H7 (cell line): ENCODE measurements at regions not wholly inside any gene's neighbourhood (a gene's known extent, or its start where the extent isn't known, plus 50 kb on each side); places are given as distances from the start of the nearest gene placed in this dataset.

Experiments
- DNase-seq: peaks from one replicate; pipeline ENCODE4 v3.0.0; 2012
- H3K27me3 ChIP-seq: 2 replicates; pipeline ENCODE4 v1.6.0; 2011; ENCODE audit warnings: mild to moderate bottlenecking, low read length; ENCODE audit not compliant: control insufficient read depth, insufficient read depth
- H3K36me3 ChIP-seq: replicated peaks from 2 replicates; pipeline ENCODE4 v1.5.1; 2011; ENCODE audit warnings: low read length; ENCODE audit not compliant: control insufficient read depth, insufficient read depth
- H3K4me3 ChIP-seq: 2 replicates; pipeline ENCODE4 v1.5.1; 2011; ENCODE audit warnings: low read depth, mild to moderate bottlenecking, control low read depth, low read length, moderate library complexity; ENCODE audit not compliant: insufficient read depth

- H3K36me3 ChIP-seq = no peaks in the 10 kb centered on the region
- no peak for DNase-seq
- no peak overlapping the region for H3K4me3 ChIP-seq
- H3K27me3 ChIP-seq = no peaks in the 10 kb centered on the region
Observed at GRCh38 chr18:3384664-3385563, 65.1 kb upstream of the TGIF1 start.

GRCh38 chr18:3388323-3388722 lies 61.6 kb upstream of the TGIF1 start:
- no peak overlapping the region for H3K4me3 ChIP-seq
- no peaks in the 10 kb centered on the region for H3K36me3 ChIP-seq
- no peak for DNase-seq
- no peaks in the 10 kb centered on the region for H3K27me3 ChIP-seq

GRCh38 chr18:3388980-3389379 lies 61.0 kb upstream of the TGIF1 start:
- no peak overlapping the region for H3K4me3 ChIP-seq

DNA sequence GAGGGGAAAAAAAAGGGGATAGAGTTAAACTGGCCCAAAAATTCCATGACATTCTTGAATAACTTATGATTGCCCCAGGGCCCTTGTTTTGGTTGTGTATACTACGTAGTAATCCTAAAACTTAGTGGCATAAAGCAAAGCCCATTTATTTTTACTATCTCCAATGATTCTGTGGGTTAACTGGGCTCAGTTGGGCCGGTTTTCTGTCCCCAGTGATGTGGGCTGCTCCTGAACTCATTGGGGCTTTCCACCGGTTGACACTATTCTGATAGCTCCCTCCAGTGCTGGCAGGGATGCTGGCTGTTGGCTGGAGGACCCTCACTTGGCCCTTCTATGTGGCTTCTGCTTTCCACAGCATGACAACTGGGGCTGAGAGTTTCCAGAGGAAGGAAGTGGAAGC lies 60.0 kb upstream of the TGIF1 start:
- Histone ChIP-seq H3K27me3 (no peaks in the 10 kb centered on the region), H3K36me3 (no peaks in the 10 kb centered on the region), H3K4me3 (no peak overlapping the region)
- no peak for DNase-seq

More at GRCh38 chr18:3388980-3389379, 61.0 kb upstream of the TGIF1 start:
- no peak for DNase-seq
- Histone ChIP-seq H3K36me3 (no peaks in the 10 kb centered on the region), H3K27me3 (no peaks in the 10 kb centered on the region)

DNA sequence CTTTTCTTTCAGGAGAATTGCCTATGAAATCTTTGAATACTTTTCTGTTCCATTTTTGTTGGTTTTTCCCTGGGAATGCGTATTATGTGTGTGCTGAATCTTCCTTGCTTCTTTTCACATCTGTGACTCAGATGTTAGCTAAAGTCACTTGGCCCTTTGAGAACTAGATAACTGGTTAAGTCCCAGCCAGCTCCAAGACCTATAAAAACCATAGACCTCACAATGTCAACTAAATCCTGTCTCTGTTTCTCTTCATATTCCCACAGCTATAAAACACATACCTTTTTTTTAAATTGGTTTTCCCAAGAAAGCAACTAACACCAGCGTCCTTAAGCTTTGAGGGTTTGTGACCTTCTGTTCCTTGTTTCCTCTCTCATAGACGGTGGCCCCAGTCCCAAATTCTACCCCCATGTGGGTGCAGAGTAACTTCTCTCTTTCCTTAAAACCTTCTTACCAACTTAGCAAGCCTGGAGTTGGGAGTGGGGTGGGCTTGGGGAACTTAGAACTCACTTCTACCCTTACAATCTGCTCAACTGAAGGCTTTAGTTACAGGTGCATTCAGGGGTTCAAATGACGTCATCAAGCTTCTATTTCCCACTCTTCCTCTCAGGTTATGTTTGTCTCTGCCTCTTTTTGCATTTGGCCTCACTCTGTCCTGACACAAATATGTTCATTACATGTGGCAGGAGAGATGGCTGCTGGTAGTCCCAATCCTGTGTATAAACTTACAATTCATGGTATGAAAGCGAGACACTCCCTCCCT lies 58.1 kb upstream of the TGIF1 start:
- Histone ChIP-seq H3K36me3 (no peaks in the 10 kb centered on the region), H3K4me3 (no peak overlapping the region), H3K27me3 (no peaks in the 10 kb centered on the region)
- DNase-seq = no peak

DNA sequence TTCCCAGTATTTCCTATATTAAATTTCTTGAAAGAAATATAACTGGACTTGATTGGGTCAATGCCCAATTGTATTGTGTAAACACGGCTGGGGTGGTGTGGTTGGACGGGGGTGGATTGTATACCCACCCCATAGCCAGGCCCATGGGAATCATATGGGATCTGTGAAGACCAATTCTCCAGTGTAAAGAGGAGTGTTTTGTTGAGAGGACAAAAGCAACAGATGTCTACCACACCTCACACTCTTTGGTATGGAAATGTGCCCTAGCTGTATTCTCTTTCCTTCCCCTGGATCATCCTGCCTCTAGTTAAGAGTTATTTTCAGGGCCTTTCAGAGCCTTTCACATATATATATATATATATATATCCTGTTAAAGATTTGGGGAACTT lies 57.5 kb upstream of the TGIF1 start:
- Histone ChIP-seq H3K36me3 (no peaks in the 10 kb centered on the region), H3K27me3 (no peaks in the 10 kb centered on the region), H3K4me3 (no peak overlapping the region)
- no peak for DNase-seq

GRCh38 chr18:3394648-3395047 lies 55.3 kb upstream of the TGIF1 start:
- DNase-seq = no peak
- no peak overlapping the region for H3K4me3 ChIP-seq
- H3K27me3 ChIP-seq = no peaks in the 10 kb centered on the region

GRCh38 chr18:3395466-3395865 lies 54.5 kb upstream of the TGIF1 start:
- no peaks in the 10 kb centered on the region for H3K36me3 ChIP-seq
- no peak for DNase-seq

More at GRCh38 chr18:3394648-3395047, 55.3 kb upstream of the TGIF1 start:
- H3K36me3 ChIP-seq = no peaks in the 10 kb centered on the region

GRCh38 chr18:3397031-3397750 lies 52.8 kb upstream of the TGIF1 start:
- no peak for DNase-seq
- Histone ChIP-seq H3K4me3 (no peak overlapping the region), H3K36me3 (no peaks in the 10 kb centered on the region), H3K27me3 (no peaks in the 10 kb centered on the region)

More at GRCh38 chr18:3395466-3395865, 54.5 kb upstream of the TGIF1 start:
- Histone ChIP-seq H3K4me3 (no peak overlapping the region), H3K27me3 (no peaks in the 10 kb centered on the region)

DNA sequence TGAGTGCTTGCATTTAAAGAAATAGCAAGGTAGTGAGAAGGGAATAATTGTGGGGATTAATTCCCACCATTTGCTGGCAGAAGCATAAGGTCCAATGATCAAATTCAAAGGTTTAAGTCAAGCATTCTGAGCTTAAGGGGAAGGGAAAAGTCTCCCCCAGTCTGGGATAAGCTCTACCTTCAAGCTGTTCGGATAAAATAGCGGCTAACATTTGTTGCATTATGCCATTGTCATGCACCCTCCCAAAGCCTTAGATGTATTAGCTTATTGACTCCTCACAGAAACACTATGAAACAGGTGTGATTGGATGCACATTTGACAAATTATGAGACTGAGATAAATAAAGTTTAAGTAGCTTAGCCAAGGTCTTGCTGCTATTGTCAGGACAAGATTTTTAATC lies 52.2 kb upstream of the TGIF1 start:
- H3K36me3 ChIP-seq = no peaks in the 10 kb centered on the region
- no peak overlapping the region for H3K4me3 ChIP-seq
- H3K27me3 ChIP-seq = no peaks in the 10 kb centered on the region
- DNase-seq = no peak
